ENCODE measurements at regions not wholly inside any gene's neighbourhood (a gene's known extent, or its start where the extent isn't known, plus 50 kb on each side); places are given as distances from the start of the nearest gene placed in this dataset.

- TF ChIP-seq REPIN1 (CRISPR knock-in tag; IDR thresholded peaks at IDR 0.05; ENCODE audit: borderline replicate concordance, low read depth) (no peak), PBX2 (CRISPR knock-in tag; IDR thresholded peaks at IDR 0.05) (no peak), ZGPAT (CRISPR knock-in tag; IDR thresholded peaks at IDR 0.05) (0 out of 2 replicates have a peak, but pooled peaks have one; percentile 58), ELF1 (CRISPR knock-in tag; IDR thresholded peaks at IDR 0.05) (no peak), HMG20A (CRISPR knock-in tag; IDR thresholded peaks at IDR 0.05; ENCODE audit: borderline replicate concordance) (peak; percentile 56; the same call in 1 of the 2 replicates), POLR2A (IDR thresholded peaks at IDR 0.05; ENCODE audit: insufficient read depth in 1 of 2, low read depth in 2 of 2, low read length in 2 of 2) (no peak), DDIT3 (CRISPR knock-in tag; IDR thresholded peaks at IDR 0.05) (no peak), ZNF609 (CRISPR knock-in tag; IDR thresholded peaks at IDR 0.05; ENCODE audit: borderline replicate concordance) (0 out of 2 replicates have a peak, but pooled peaks have one; percentile 43), NFRKB (IDR thresholded peaks at IDR 0.05) (no peak), RXRB (CRISPR knock-in tag; IDR thresholded peaks at IDR 0.05; ENCODE audit: borderline replicate concordance) (0 out of 2 replicates have a peak, but pooled peaks have one; percentile 28), GMEB2 (CRISPR knock-in tag; IDR thresholded peaks at IDR 0.05; ENCODE audit: low read depth) (no peak), ZNF790 (CRISPR knock-in tag; IDR thresholded peaks at IDR 0.05; ENCODE audit: borderline replicate concordance) (no peak), MIXL1 (CRISPR knock-in tag; IDR thresholded peaks at IDR 0.05) (no peak), ZNF121 (CRISPR knock-in tag; IDR thresholded peaks at IDR 0.05) (no peak), ELF3 (CRISPR knock-in tag; IDR thresholded peaks at IDR 0.05) (0 out of 2 replicates have a peak, but pooled peaks have one; percentile 45), GATA4 (IDR thresholded peaks at IDR 0.05; ENCODE audit: borderline replicate concordance, low read depth) (no peak), SAP130 (CRISPR knock-in tag; IDR thresholded peaks at IDR 0.05; ENCODE audit: low read depth) (no peak), FOXP1 (IDR thresholded peaks at IDR 0.05) (no peak), FOXP1 (CRISPR knock-in tag; IDR thresholded peaks at IDR 0.05) (peak; percentile 84)
- TF ChIP-seq, protein P1, sequence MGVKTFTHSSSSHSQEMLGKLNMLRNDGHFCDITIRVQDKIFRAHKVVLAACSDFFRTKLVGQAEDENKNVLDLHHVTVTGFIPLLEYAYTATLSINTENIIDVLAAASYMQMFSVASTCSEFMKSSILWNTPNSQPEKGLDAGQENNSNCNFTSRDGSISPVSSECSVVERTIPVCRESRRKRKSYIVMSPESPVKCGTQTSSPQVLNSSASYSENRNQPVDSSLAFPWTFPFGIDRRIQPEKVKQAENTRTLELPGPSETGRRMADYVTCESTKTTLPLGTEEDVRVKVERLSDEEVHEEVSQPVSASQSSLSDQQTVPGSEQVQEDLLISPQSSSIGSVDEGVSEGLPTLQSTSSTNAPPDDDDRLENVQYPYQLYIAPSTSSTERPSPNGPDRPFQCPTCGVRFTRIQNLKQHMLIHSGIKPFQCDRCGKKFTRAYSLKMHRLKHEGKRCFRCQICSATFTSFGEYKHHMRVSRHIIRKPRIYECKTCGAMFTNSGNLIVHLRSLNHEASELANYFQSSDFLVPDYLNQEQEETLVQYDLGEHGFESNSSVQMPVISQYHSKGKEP (CRISPR knock-in tag; IDR thresholded peaks at IDR 0.05), result no peak
Observed at GRCh38 chr1:185477638-185478580, 160.9 kb upstream of the IVNS1ABP start (continued).
